Effector memory CD8-positive, alpha-beta T cell (primary cell): ENCODE measurements at regions not wholly inside any gene's neighbourhood (a gene's known extent, or its start where the extent isn't known, plus 50 kb on each side); places are given as distances from the start of the nearest gene placed in this dataset.

Experiments
- ATAC-seq: fragments of 150-1000 bp; cut with Tn5 transposase; replicated peaks from 2 replicates; pipeline ENCODE4 v1.10.0; 2021; ENCODE audit warnings: mild to moderate bottlenecking, moderate library complexity
- DNase-seq, 3 experiments: peaks; one replicate each; pipeline ENCODE4 v3.0.0; 2021
- H3K27ac Mint-ChIP-seq, 2 donors: one replicate each; pipeline ENCODE4 v1.8.0; 2022; ENCODE audit warnings: mild to moderate bottlenecking in 2 of 2, mixed read lengths in 2 of 2, moderate library complexity in 2 of 2
- H3K27me3 Mint-ChIP-seq, 2 donors: one replicate each; pipeline ENCODE4 v1.8.0; 2022; ENCODE audit warnings: mixed read lengths in 2 of 2
- H3K36me3 Mint-ChIP-seq: one replicate; pipeline ENCODE4 v1.8.0; 2022; ENCODE audit warnings: mild to moderate bottlenecking, moderate library complexity, mixed read lengths; ENCODE audit not compliant: insufficient read depth
- H3K4me1 Mint-ChIP-seq, 2 donors: one replicate each; pipeline ENCODE4 v1.8.0; 2022; ENCODE audit warnings: low read depth in 2 of 2, mixed read lengths in 2 of 2
- H3K4me3 Mint-ChIP-seq, 2 donors: one replicate each; pipeline ENCODE4 v1.8.0; 2022; ENCODE audit warnings: mild to moderate bottlenecking in 2 of 2, mixed read lengths in 2 of 2, moderate library complexity in 2 of 2
- H3K9me3 Mint-ChIP-seq, 2 donors: one replicate each; pipeline ENCODE4 v1.8.0; 2022; ENCODE audit warnings: mixed read lengths in 2 of 2

GRCh38 chr7:26549281-26549944 is 257.8 kb downstream of the SNX10 start:
- Mint-ChIP-seq H3K27me3 (peaks cover 65 to 96% of the 10 kb centered on the region in 2 donors), H3K9me3 (no peaks in the 10 kb centered on the region), H3K4me1 (peaks cover 0 to under 1% of the 10 kb centered on the region in 2 donors), H3K4me3 (no peak overlapping the region), H3K27ac (no peak overlapping the region), H3K36me3 (peaks cover 2% of the 10 kb centered on the region)
- DNase-seq: no peak
- no peak for ATAC-seq

GRCh38 chr7:26550492-26550891 is 258.8 kb downstream of the SNX10 start:
- no peak for ATAC-seq
- no peaks in the 10 kb centered on the region for H3K9me3 Mint-ChIP-seq
- no peaks in the 10 kb centered on the region for H3K36me3 Mint-ChIP-seq
- H3K27me3 Mint-ChIP-seq: peaks cover 63 to 91% of the 10 kb centered on the region in 2 donors
- no peaks in the 10 kb centered on the region for H3K4me1 Mint-ChIP-seq
- H3K27ac Mint-ChIP-seq: no peak overlapping the region
- no peak for DNase-seq
- H3K4me3 Mint-ChIP-seq: no peak overlapping the region

- Mint-ChIP-seq H3K4me3 (no peak overlapping the region), H3K4me1 (no peaks in the 10 kb centered on the region), H3K27ac (no peak overlapping the region), H3K27me3 (peaks cover 53 to 85% of the 10 kb centered on the region in 2 donors), H3K9me3 (no peaks in the 10 kb centered on the region), H3K36me3 (no peaks in the 10 kb centered on the region)
- ATAC-seq (no peak), DNase-seq (no peak)
Measured at GRCh38 chr7:26551740-26552139, 260.1 kb downstream of the SNX10 start.

- Mint-ChIP-seq H3K4me3 (no peak overlapping the region), H3K9me3 (no peaks in the 10 kb centered on the region), H3K27me3 (peaks cover 49 to 74% of the 10 kb centered on the region in 2 donors), H3K27ac (no peak overlapping the region), H3K36me3 (no peaks in the 10 kb centered on the region), H3K4me1 (no peaks in the 10 kb centered on the region)
- no peak for DNase-seq
- no peak for ATAC-seq
Measured at GRCh38 chr7:26553128-26553527, 261.5 kb downstream of the SNX10 start.

GRCh38 chr7:26553582-26553981 is 261.9 kb downstream of the SNX10 start:
- Mint-ChIP-seq H3K27ac (no peak overlapping the region), H3K36me3 (no peaks in the 10 kb centered on the region), H3K27me3 (peaks cover 48 to 70% of the 10 kb centered on the region in 2 donors), H3K4me3 (no peak overlapping the region), H3K9me3 (no peaks in the 10 kb centered on the region), H3K4me1 (no peaks in the 10 kb centered on the region)
- DNase-seq: no peak
- ATAC-seq: no peak

GRCh38 chr7:26554952-26555351 is 263.3 kb downstream of the SNX10 start:
- Mint-ChIP-seq H3K36me3 (no peaks in the 10 kb centered on the region), H3K4me3 (no peak overlapping the region), H3K27me3 (peaks cover 48 to 65% of the 10 kb centered on the region in 2 donors), H3K27ac (no peak overlapping the region), H3K9me3 (no peaks in the 10 kb centered on the region), H3K4me1 (no peaks in the 10 kb centered on the region)
- ATAC-seq (no peak), DNase-seq (no peak)

- no peaks in the 10 kb centered on the region for H3K36me3 Mint-ChIP-seq
- no peaks in the 10 kb centered on the region for H3K9me3 Mint-ChIP-seq
- H3K4me1 Mint-ChIP-seq: no peaks in the 10 kb centered on the region
- H3K4me3 Mint-ChIP-seq: no peak overlapping the region
- ATAC-seq (no peak), DNase-seq (no peak)
- H3K27ac Mint-ChIP-seq: no peak overlapping the region
- peaks cover 48 to 60% of the 10 kb centered on the region in 2 donors for H3K27me3 Mint-ChIP-seq
Measured at GRCh38 chr7:26556061-26556881, 264.6 kb downstream of the SNX10 start.

- no peak overlapping the region for H3K27ac Mint-ChIP-seq
- no peaks in the 10 kb centered on the region for H3K4me1 Mint-ChIP-seq
- DNase-seq (no peak), ATAC-seq (no peak)
- H3K4me3 Mint-ChIP-seq: no peak overlapping the region
- no peaks in the 10 kb centered on the region for H3K36me3 Mint-ChIP-seq
- peaks cover 0 to 3% of the 10 kb centered on the region in 2 donors for H3K9me3 Mint-ChIP-seq
- H3K27me3 Mint-ChIP-seq: peaks cover 34 to 58% of the 10 kb centered on the region in 2 donors
Measured at GRCh38 chr7:26560526-26561256, 269.0 kb downstream of the SNX10 start.

GRCh38 chr7:26562841-26563240 is 271.2 kb downstream of the SNX10 start:
- no peak overlapping the region for H3K27ac Mint-ChIP-seq
- ATAC-seq (no peak), DNase-seq (no peak)
- no peaks in the 10 kb centered on the region for H3K36me3 Mint-ChIP-seq
- no peak overlapping the region for H3K4me3 Mint-ChIP-seq
- peaks cover 35 to 71% of the 10 kb centered on the region in 2 donors for H3K27me3 Mint-ChIP-seq
- H3K4me1 Mint-ChIP-seq: no peaks in the 10 kb centered on the region
- peaks cover 0 to 3% of the 10 kb centered on the region in 2 donors for H3K9me3 Mint-ChIP-seq

- DNase-seq (no peak), ATAC-seq (no peak)
- H3K4me1 Mint-ChIP-seq: no peaks in the 10 kb centered on the region
- H3K4me3 Mint-ChIP-seq: no peak overlapping the region
- no peaks in the 10 kb centered on the region for H3K36me3 Mint-ChIP-seq
- peaks cover 0 to 3% of the 10 kb centered on the region in 2 donors for H3K9me3 Mint-ChIP-seq
- H3K27ac Mint-ChIP-seq: no peak overlapping the region
- peaks cover 34 to 76% of the 10 kb centered on the region in 2 donors for H3K27me3 Mint-ChIP-seq
Measured at GRCh38 chr7:26563406-26563805, 271.7 kb downstream of the SNX10 start.

GRCh38 chr7:26567266-26567665 is 275.6 kb downstream of the SNX10 start:
- Mint-ChIP-seq H3K27me3 (peaks cover 24 to 74% of the 10 kb centered on the region in 2 donors), H3K4me3 (no peak overlapping the region), H3K9me3 (peaks cover 0 to 3% of the 10 kb centered on the region in 2 donors), H3K4me1 (no peaks in the 10 kb centered on the region), H3K27ac (no peak overlapping the region), H3K36me3 (no peaks in the 10 kb centered on the region)
- ATAC-seq: no peak
- no peak for DNase-seq

GRCh38 chr7:26574476-26574875 is 282.8 kb downstream of the SNX10 start:
- no peak for DNase-seq
- no peaks in the 10 kb centered on the region for H3K4me1 Mint-ChIP-seq
- peaks cover 37 to 47% of the 10 kb centered on the region in 2 donors for H3K27me3 Mint-ChIP-seq
- no peak for ATAC-seq
- no peak overlapping the region for H3K27ac Mint-ChIP-seq
- H3K4me3 Mint-ChIP-seq: no peak overlapping the region
- H3K36me3 Mint-ChIP-seq: no peaks in the 10 kb centered on the region
- no peaks in the 10 kb centered on the region for H3K9me3 Mint-ChIP-seq

GRCh38 chr7:26580064-26580591 is 284.3 kb downstream of the SKAP2 start:
- Mint-ChIP-seq H3K36me3 (no peaks in the 10 kb centered on the region), H3K4me3 (no peak overlapping the region), H3K27me3 (peaks cover 53 to 59% of the 10 kb centered on the region in 2 donors), H3K4me1 (no peaks in the 10 kb centered on the region), H3K27ac (no peak overlapping the region), H3K9me3 (no peaks in the 10 kb centered on the region)
- ATAC-seq (no peak), DNase-seq (no peak)
